IPS DF 6.9 (cell line): ENCODE measurements at regions not wholly inside any gene's neighbourhood (a gene's known extent, or its start where the extent isn't known, plus 50 kb on each side); places are given as distances from the start of the nearest gene placed in this dataset.

Experiments used
- DNase-seq: peaks from one replicate; pipeline ENCODE4 v3.0.0-alpha.2; 2013; ENCODE audit warnings: low read depth, low spot score
- H3K27ac ChIP-seq: one replicate; pipeline ENCODE4 v1.5.1; 2013; ENCODE audit warnings: low read length, control low read depth
- H3K27me3 ChIP-seq: 2 replicates; pipeline ENCODE4 v1.6.1; 2013; ENCODE audit warnings: mild to moderate bottlenecking, low read length; ENCODE audit not compliant: control insufficient read depth, insufficient read depth
- H3K36me3 ChIP-seq: 2 replicates; pipeline ENCODE4 v1.6.1; 2013; ENCODE audit warnings: low read length; ENCODE audit not compliant: control insufficient read depth, insufficient read depth
- H3K4me1 ChIP-seq: 2 replicates; pipeline ENCODE4 v1.6.1; 2013; ENCODE audit warnings: low read length; ENCODE audit not compliant: control insufficient read depth, insufficient read depth
- H3K4me3 ChIP-seq: 2 replicates; pipeline ENCODE4 v1.5.1; 2013; ENCODE audit warnings: mild to moderate bottlenecking, low read length
- H3K9me3 ChIP-seq: 2 replicates; pipeline ENCODE4 v1.6.1; 2013; ENCODE audit warnings: low read length, inconsistent platforms; ENCODE audit not compliant: control insufficient read depth, insufficient read depth
- WGBS: extraction: QIAGEN DNeasy Blood & Tissue Kit; methylation state at CpG from one replicate; pipeline ENCODE4 v1.1.7; 2013; ENCODE audit warnings: mixed read lengths, missing lambda C conversion rate; ENCODE audit not compliant: insufficient read length, insufficient coverage; 5-methylcytosine and 5-hydroxymethylcytosine counted together

DNA sequence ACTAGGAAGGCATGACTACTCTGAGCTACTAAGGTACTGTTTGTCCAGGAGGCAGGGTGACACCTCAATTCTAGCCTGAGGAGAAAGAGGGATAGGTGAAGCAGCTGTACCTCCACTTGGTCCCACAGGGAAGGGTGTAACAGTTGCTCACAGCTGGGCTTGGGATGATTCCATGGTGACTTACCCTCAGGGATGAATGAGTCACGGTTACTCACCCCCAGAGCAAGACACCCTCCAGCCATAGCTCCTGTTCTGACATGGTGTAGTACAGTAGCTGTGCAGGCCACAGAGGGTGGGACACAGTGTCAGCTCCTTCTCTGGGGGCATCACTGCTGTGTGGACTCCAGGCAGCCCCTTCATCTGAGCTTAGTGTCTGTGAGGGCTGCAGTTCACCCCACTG is 868.6 kb upstream of the SEMA6D start:
- no peak overlapping the region for H3K4me3 ChIP-seq
- no peaks in the 10 kb centered on the region for H3K9me3 ChIP-seq
- H3K4me1 ChIP-seq: no peaks in the 10 kb centered on the region
- H3K36me3 ChIP-seq: no peaks in the 10 kb centered on the region
- no peaks in the 10 kb centered on the region for H3K27me3 ChIP-seq
- no peak overlapping the region for H3K27ac ChIP-seq
- no CpG with 5 or more reads among the region's 1 CpG for WGBS
- DNase-seq: no peak

DNA sequence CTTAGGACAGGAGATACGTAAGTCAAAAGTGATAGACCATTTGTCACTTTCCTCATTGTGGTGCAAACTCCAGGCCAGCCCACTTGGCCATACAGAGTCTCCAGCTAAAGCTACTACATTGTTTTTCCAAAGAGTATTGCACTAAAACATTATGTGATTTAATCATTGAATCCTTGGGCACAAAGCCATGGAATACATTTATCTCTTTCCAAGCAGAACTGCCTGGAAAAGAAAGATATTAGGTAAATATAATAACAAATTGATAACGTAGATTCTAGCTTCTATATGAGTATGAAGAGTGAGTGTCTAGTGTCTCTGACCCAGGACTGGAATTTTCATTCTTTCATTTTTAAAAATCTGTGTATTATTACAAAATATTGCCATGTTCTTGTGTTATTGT is 863.7 kb upstream of the SEMA6D start:
- H3K4me1 ChIP-seq: no peaks in the 10 kb centered on the region
- no peak for DNase-seq
- no peak overlapping the region for H3K27ac ChIP-seq
- no CpG with 5 or more reads among the region's 2 CpGs for WGBS
- H3K36me3 ChIP-seq: no peaks in the 10 kb centered on the region
- H3K4me3 ChIP-seq: no peak overlapping the region
- H3K9me3 ChIP-seq: no peaks in the 10 kb centered on the region
- H3K27me3 ChIP-seq: no peaks in the 10 kb centered on the region

GRCh38 chr15:46854564-46854963 is 862.7 kb upstream of the SEMA6D start:
- Histone ChIP-seq H3K36me3 (no peaks in the 10 kb centered on the region), H3K9me3 (no peaks in the 10 kb centered on the region), H3K4me1 (no peaks in the 10 kb centered on the region), H3K4me3 (no peak overlapping the region), H3K27ac (no peak overlapping the region), H3K27me3 (no peaks in the 10 kb centered on the region)
- DNase-seq: no peak

DNA sequence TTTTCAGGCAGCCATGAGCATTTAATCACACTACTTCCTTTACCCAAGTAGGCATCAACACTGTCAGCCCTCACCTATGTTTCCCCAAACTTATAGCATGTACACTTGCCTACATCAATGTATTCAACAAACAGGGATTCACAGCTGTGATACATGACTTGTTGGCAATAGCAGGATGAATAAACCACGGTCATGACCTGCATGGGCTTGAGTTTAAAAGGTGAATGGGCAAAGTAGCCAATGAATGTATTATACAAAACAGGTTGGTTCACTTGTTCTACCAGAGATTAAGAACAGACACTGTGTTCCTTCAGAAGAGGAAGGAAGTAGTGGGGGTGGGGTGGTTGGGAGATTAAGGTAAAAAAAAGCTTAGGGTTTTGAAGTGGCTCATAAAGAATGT is 861.9 kb upstream of the SEMA6D start:
- no peak overlapping the region for H3K4me3 ChIP-seq
- H3K9me3 ChIP-seq: no peaks in the 10 kb centered on the region
- H3K27ac ChIP-seq: no peak overlapping the region
- no CpG with 5 or more reads among the region's 1 CpG for WGBS
- no peak for DNase-seq
- H3K27me3 ChIP-seq: no peaks in the 10 kb centered on the region
- no peaks in the 10 kb centered on the region for H3K4me1 ChIP-seq
- no peaks in the 10 kb centered on the region for H3K36me3 ChIP-seq

DNA sequence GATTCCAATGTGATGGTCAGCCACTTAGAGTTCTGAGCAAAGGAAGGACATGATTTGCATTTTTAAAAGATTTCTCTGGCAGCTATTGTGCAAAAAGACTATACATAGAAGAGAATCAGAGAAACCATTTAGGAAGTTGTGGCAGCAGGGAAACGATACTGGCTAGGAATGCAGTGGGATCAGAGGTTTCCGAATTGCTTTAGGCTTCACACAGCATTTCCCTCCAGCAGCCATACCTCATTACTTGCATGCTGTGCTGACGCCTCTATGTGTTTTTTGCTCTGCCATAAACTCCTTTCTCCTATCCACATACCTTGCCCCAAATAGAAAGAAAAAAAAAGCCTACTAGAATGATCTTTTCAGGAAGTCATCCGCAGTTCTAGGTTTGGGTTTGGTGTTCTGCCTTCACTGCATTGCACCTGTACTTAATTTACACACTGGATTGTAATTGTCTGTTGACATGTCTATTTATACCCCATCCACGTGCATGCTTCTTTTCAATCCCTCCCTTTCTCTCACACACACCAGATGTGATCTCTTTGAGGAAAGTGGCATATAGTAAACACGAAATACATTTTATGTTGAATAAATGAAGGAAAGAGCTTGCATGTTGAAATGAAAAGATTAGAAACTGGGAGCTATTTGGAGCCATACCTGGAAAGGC is 860.3 kb upstream of the SEMA6D start:
- no peaks in the 10 kb centered on the region for H3K36me3 ChIP-seq
- no peak overlapping the region for H3K4me3 ChIP-seq
- no peak for DNase-seq
- WGBS: no CpG with 5 or more reads among the region's 6 CpGs
- no peaks in the 10 kb centered on the region for H3K9me3 ChIP-seq
- H3K27ac ChIP-seq: no peak overlapping the region
- H3K4me1 ChIP-seq: no peaks in the 10 kb centered on the region
- no peaks in the 10 kb centered on the region for H3K27me3 ChIP-seq

GRCh38 chr15:46858150-46858549 is 859.2 kb upstream of the SEMA6D start:
- H3K4me3 ChIP-seq: no peak overlapping the region
- no CpG with 5 or more reads among the region's 3 CpGs for WGBS
- H3K27me3 ChIP-seq: no peaks in the 10 kb centered on the region
- no peaks in the 10 kb centered on the region for H3K4me1 ChIP-seq
- DNase-seq: no peak
- no peak overlapping the region for H3K27ac ChIP-seq
- no peaks in the 10 kb centered on the region for H3K9me3 ChIP-seq
- H3K36me3 ChIP-seq: no peaks in the 10 kb centered on the region

- no CpG with 5 or more reads among the region's 2 CpGs for WGBS
- Histone ChIP-seq H3K27me3 (no peaks in the 10 kb centered on the region), H3K4me1 (no peaks in the 10 kb centered on the region), H3K9me3 (no peaks in the 10 kb centered on the region), H3K36me3 (no peaks in the 10 kb centered on the region), H3K4me3 (no peak overlapping the region), H3K27ac (no peak overlapping the region)
- DNase-seq: no peak
These were observed 855.5 kb upstream of the SEMA6D start for GRCh38 chr15:46861796-46862195.

GRCh38 chr15:46865155-46865554 is 852.1 kb upstream of the SEMA6D start:
- Histone ChIP-seq H3K36me3 (no peaks in the 10 kb centered on the region), H3K27me3 (no peaks in the 10 kb centered on the region), H3K4me3 (no peak overlapping the region), H3K4me1 (no peaks in the 10 kb centered on the region), H3K9me3 (no peaks in the 10 kb centered on the region), H3K27ac (no peak overlapping the region)
- no CpG with 5 or more reads among the region's 6 CpGs for WGBS
- DNase-seq: no peak

DNA sequence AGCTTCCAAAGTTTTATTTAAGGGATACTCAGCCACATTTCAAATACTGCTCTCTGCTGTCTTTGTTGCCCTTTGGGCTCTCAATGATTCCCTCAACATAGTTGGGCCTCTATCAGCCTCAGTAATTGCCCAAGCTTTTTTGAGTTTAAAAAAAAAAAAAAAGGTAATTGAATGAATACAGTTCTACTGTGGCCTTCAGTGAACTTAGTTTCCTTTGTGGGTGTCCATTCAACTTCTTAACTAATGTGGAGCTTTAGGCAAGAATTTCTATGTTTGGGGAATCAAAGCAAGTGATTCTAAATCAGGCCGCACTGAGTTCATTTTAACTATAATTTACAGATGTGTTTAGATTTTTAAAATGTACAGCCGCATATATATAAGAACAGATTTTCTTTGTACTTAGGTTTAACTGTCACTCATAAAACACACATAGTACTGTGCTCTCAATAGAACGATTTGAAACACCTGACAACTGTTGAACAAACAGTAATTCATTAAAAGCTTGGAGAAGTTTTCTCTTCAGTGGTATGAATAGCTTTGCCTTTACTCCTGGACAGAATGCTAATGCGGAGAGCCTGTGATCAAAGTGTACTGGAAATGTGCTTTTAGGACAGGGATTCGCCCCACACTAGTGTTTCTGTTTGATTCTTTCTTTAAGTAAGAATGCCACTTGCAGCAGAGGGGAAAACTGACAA is 844.9 kb upstream of the SEMA6D start:
- no peak overlapping the region for H3K4me3 ChIP-seq
- H3K27me3 ChIP-seq: no peaks in the 10 kb centered on the region
- H3K27ac ChIP-seq: no peak overlapping the region
- H3K36me3 ChIP-seq: no peaks in the 10 kb centered on the region
- H3K4me1 ChIP-seq: no peaks in the 10 kb centered on the region
- no peak for DNase-seq
- WGBS: no CpG with 5 or more reads among the region's 5 CpGs
- H3K9me3 ChIP-seq: no peaks in the 10 kb centered on the region

- no peak for DNase-seq
- no peaks in the 10 kb centered on the region for H3K36me3 ChIP-seq
- H3K27me3 ChIP-seq: no peaks in the 10 kb centered on the region
- no peaks in the 10 kb centered on the region for H3K9me3 ChIP-seq
- H3K27ac ChIP-seq: no peak overlapping the region
- H3K4me3 ChIP-seq: no peak overlapping the region
- H3K4me1 ChIP-seq: no peaks in the 10 kb centered on the region
- WGBS: no CpG with 5 or more reads among the region's 2 CpGs
These were observed 844.3 kb upstream of the SEMA6D start for GRCh38 chr15:46872981-46873330.
